Ishikawa (cell line): ENCODE measurements at regions not wholly inside any gene's neighbourhood (a gene's known extent, or its start where the extent isn't known, plus 50 kb on each side); places are given as distances from the start of the nearest gene placed in this dataset.

Experiments
- CEBPB ChIP-seq: IDR thresholded peaks from 2 replicates; pipeline ENCODE4 v1.6.1; 2012
- CREB1 ChIP-seq: IDR thresholded peaks from 2 replicates; pipeline ENCODE4 v1.6.1; 2012; ENCODE audit warnings: low read depth
- EGR1 ChIP-seq: IDR thresholded peaks from 2 replicates; pipeline ENCODE4 v1.6.1; 2012
- EP300 ChIP-seq: IDR thresholded peaks from 2 replicates; pipeline ENCODE4 v1.6.1; 2012; ENCODE audit warnings: borderline replicate concordance
- FOXM1 ChIP-seq: IDR thresholded peaks from 2 replicates; pipeline ENCODE4 v1.6.1; 2012; ENCODE audit warnings: low read depth, borderline replicate concordance
- MAX ChIP-seq: IDR thresholded peaks from 2 replicates; pipeline ENCODE4 v1.6.1; 2012
- NFIC ChIP-seq: IDR thresholded peaks from 2 replicates; pipeline ENCODE4 v1.6.1; 2012
- RAD21 ChIP-seq: IDR thresholded peaks from 2 replicates; pipeline ENCODE4 v1.6.1; 2012; ENCODE audit warnings: low read depth
- REST ChIP-seq: IDR thresholded peaks from 2 replicates; pipeline ENCODE4 v1.6.1; 2012; ENCODE audit warnings: low read depth, mild to moderate bottlenecking
- TAF1 ChIP-seq: IDR thresholded peaks from 2 replicates; pipeline ENCODE4 v1.6.1; 2012; ENCODE audit warnings: low read depth, mild to moderate bottlenecking
- TCF12 ChIP-seq: IDR thresholded peaks from 2 replicates; pipeline ENCODE4 v1.6.1; 2012; ENCODE audit warnings: low read depth
- TEAD4 ChIP-seq: IDR thresholded peaks from 2 replicates; pipeline ENCODE4 v1.6.1; 2012
- USF1 ChIP-seq: IDR thresholded peaks from 2 replicates; pipeline ENCODE4 v1.6.1; 2012
- YY1 ChIP-seq: IDR thresholded peaks from 2 replicates; pipeline ENCODE4 v1.6.1; 2012; ENCODE audit warnings: low read depth
- ZBTB7A ChIP-seq: IDR thresholded peaks from 2 replicates; pipeline ENCODE4 v1.6.1; 2012; ENCODE audit warnings: low read depth

- TF ChIP-seq REST = 0 out of 2 replicates have a peak, but pooled peaks have one; percentile 16
- TF ChIP-seq RAD21 = no peak
These were observed 219.0 kb downstream of the UTP18 start for GRCh38 chr17:51479303-51479702.

- TF ChIP-seq EGR1 (no peak), REST (no peak), RAD21 (no peak), YY1 (no peak), TEAD4 (no peak), CEBPB (no peak), USF1 (no peak), EP300 (no peak), TAF1 (no peak), CREB1 (no peak), MAX (no peak), NFIC (no peak), ZBTB7A (no peak), FOXM1 (no peak), TCF12 (no peak)
These were observed 221.0 kb downstream of the UTP18 start for GRCh38 chr17:51481370-51481769.

GRCh38 chr17:51486091-51486490 lies 225.7 kb downstream of the UTP18 start:
- TF ChIP-seq NFIC (no peak), FOXM1 (no peak), CEBPB (no peak), ZBTB7A (no peak), MAX (no peak), CREB1 (no peak), REST (no peak), USF1 (no peak)

- no peak for TF ChIP-seq FOXM1
- TF ChIP-seq NFIC = no peak
- no peak for TF ChIP-seq TCF12
- no peak for TF ChIP-seq TAF1
- TF ChIP-seq EP300 = no peak
- no peak for TF ChIP-seq CREB1
- TF ChIP-seq ZBTB7A = no peak
- no peak for TF ChIP-seq RAD21
- no peak for TF ChIP-seq EGR1
- no peak for TF ChIP-seq TEAD4
- no peak for TF ChIP-seq REST
- TF ChIP-seq MAX = no peak
- no peak for TF ChIP-seq YY1
- no peak for TF ChIP-seq USF1
- TF ChIP-seq CEBPB = no peak
These were observed 226.7 kb downstream of the UTP18 start for GRCh38 chr17:51486885-51487520.
